NCI-H1105 treated with DMSO at 0.1 percent for 48 hours (cell line): ENCODE measurements at regions not wholly inside any gene's neighbourhood (a gene's known extent, or its start where the extent isn't known, plus 50 kb on each side); places are given as distances from the start of the nearest gene placed in this dataset.

Source experiments
- DNase-seq: peaks from one replicate; lab custom pipeline; 2025; lab: John Stamatoyannopoulos, UW

DNA sequence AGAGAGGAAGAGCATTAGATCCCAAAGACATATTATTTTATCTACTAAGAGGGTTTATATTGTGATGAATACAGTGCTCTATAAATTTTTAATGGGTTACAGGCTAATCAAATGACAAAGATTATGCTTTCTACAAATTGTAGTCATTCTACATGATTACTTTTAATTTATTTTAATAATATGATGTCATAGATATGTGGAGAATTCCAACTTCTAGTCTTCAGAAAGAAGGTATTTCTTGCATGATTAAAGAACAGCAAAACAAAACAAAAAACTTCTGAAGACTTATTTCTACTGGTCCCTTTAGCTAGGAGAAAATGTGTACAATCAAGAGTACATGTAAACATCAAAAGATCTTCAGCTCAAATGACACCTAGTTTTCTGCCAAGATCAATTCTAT is 71.5 kb upstream of the FOXG1 start:
- no peak for DNase-seq

DNA sequence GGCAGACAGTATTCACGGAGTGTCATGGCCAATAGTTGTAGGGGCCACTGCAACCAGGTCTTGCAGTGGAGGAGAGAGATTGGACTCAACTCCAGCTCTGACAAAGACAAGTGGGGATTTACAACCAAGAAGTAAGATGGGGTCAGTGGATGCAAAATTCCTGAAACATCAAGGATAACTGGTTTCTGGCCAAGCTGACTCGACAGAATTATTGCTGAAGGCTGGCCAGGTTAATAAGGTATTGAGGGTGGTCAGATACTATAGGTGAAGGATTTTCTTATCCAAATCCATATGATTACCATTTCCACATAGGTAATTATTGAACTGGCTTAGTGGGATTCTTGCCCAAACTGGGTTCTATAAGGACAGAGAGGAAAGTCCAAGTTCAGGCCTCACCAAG is 64.9 kb upstream of the FOXG1 start:
- no peak for DNase-seq

DNA sequence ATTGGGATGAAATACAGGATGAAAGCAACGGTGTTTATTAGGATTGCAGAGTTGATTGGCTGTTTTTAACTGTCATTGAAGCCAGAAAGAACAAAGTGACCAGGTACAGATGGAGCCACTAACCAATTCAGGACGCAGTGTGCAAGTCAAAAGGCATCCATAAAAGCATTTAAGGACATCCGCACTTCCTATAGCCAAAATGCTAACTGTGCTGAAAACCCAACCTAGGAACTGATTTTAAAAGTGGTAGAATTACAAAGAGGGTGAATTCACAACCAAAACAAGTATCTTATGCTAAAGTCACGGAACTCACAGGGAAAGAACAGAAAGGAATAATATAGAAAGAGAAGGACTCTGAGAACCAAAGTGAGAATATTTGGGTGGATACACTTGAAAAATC is 63.1 kb upstream of the FOXG1 start:
- DNase-seq = no peak

DNA sequence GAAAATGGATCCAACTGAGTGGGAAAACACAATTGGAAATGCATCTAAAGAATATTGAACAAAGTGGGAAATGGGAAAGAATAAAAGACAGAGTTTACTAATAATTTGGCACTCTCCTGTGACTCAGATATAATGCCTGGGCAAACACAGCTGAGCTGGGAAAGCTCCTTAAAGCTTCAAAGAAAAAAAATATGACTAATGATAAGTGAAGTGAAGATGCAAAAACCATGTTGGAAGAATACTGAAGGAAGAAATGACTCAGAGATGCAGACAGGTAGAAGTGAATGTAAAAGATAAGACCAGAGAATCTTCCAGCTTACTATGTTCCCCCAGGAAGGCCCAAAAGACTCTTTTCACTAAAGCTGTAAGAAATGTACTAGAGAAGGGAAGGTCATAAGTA is 62.4 kb upstream of the FOXG1 start:
- no peak for DNase-seq

DNA sequence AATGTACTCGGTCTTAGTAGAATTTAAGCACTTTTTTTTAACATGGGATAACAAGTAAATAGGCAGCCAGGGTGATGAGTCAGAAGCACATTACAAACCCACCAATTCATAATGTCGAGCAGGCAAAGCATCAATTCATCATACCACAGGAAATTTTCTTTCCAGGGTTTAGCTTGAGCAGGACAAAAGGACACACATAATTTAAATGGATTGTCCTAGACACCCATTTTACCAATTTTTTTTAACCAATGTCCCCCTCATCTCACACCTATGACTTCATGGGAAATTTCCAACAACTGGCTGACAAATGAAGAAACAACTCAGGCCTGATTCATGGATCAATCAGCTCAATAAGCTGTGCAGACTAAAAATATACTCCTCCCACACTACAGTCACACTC is 58.8 kb upstream of the FOXG1 start:
- DNase-seq = no peak

DNA sequence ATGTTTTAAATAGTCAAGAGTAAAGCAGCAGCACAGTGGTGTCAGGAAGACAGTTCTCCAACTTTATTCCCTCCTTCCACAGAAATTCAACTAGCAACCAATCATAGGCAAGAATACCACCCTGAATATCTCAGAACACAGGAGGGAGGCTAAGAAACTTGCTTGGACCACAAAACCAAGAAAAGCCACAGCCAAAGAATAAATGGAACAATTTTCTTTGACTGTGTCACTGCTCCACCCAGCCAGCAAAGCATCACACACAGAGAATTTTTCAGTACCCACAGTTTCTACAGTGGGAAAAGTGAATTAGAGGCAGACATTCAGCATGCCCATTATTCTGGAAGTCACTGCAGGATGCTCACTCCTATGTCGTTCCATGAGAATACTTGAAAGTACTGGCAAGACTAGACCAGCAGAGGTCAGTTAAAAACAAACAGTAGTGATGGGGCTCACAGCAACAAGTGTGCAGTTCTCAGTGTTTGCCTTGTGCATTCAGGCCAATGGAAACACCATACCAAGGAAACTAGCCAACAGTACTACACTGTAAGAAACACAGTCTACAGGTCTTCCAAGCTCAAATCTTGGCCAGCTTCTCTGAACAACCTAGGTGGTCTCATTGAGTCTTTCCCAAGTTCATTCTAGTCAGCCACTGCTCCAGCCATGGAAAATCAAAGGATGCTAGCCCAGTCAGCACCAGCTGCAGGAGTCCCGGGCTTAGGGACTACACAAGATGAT is 56.8 kb upstream of the FOXG1 start:
- no peak for DNase-seq
